ENCODE measurements at regions not wholly inside any gene's neighbourhood (a gene's known extent, or its start where the extent isn't known, plus 50 kb on each side); places are given as distances from the start of the nearest gene placed in this dataset.

DNA sequence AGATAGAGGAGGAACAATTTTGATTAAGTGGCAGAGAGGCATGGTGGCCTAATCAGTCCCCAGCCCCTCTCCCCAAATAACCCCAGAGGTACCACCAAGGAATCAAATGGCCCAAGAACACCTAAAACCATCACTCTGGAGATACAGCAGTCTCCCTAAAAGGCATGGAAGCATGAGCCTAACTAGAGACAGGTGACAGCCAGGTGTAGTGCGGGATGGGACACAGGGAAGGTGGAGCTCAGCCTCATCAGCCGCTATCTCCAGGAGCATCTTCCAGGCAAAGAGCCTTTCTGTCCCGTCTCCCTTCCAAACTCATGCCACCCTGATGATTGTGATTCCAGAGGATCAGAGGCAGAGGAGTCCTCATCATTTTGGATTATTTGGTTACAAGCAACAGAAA lies 144.7 kb downstream of the COPS8 start:
- TF ChIP-seq POLR2A (IDR thresholded peaks at IDR 0.05): no peak
- TF ChIP-seq, protein P1, sequence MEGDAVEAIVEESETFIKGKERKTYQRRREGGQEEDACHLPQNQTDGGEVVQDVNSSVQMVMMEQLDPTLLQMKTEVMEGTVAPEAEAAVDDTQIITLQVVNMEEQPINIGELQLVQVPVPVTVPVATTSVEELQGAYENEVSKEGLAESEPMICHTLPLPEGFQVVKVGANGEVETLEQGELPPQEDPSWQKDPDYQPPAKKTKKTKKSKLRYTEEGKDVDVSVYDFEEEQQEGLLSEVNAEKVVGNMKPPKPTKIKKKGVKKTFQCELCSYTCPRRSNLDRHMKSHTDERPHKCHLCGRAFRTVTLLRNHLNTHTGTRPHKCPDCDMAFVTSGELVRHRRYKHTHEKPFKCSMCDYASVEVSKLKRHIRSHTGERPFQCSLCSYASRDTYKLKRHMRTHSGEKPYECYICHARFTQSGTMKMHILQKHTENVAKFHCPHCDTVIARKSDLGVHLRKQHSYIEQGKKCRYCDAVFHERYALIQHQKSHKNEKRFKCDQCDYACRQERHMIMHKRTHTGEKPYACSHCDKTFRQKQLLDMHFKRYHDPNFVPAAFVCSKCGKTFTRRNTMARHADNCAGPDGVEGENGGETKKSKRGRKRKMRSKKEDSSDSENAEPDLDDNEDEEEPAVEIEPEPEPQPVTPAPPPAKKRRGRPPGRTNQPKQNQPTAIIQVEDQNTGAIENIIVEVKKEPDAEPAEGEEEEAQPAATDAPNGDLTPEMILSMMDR (IDR thresholded peaks at IDR 0.05): no peak
- no peak for TF ChIP-seq EP300 (IDR thresholded peaks at IDR 0.05)
